ENCODE measurements at regions not wholly inside any gene's neighbourhood (a gene's known extent, or its start where the extent isn't known, plus 50 kb on each side); places are given as distances from the start of the nearest gene placed in this dataset.

- TF ChIP-seq, protein P1, sequence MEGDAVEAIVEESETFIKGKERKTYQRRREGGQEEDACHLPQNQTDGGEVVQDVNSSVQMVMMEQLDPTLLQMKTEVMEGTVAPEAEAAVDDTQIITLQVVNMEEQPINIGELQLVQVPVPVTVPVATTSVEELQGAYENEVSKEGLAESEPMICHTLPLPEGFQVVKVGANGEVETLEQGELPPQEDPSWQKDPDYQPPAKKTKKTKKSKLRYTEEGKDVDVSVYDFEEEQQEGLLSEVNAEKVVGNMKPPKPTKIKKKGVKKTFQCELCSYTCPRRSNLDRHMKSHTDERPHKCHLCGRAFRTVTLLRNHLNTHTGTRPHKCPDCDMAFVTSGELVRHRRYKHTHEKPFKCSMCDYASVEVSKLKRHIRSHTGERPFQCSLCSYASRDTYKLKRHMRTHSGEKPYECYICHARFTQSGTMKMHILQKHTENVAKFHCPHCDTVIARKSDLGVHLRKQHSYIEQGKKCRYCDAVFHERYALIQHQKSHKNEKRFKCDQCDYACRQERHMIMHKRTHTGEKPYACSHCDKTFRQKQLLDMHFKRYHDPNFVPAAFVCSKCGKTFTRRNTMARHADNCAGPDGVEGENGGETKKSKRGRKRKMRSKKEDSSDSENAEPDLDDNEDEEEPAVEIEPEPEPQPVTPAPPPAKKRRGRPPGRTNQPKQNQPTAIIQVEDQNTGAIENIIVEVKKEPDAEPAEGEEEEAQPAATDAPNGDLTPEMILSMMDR (IDR thresholded peaks at IDR 0.05), result no peak
- TF ChIP-seq POLR2AphosphoS5 (IDR thresholded peaks at IDR 0.05) (no peak), POLR2A (IDR thresholded peaks at IDR 0.05) (no peak)
Measured at GRCh38 chr18:1668279-1668678, 763.6 kb downstream of the ADCYAP1 start.

Measured in breast epithelium (tissue), 3 donors.